ENCODE measurements at regions not wholly inside any gene's neighbourhood (a gene's known extent, or its start where the extent isn't known, plus 50 kb on each side); places are given as distances from the start of the nearest gene placed in this dataset.

GRCh38 chr6:54541541-54541940 is 233.3 kb downstream of the TINAG start:
- TF ChIP-seq, protein P1, sequence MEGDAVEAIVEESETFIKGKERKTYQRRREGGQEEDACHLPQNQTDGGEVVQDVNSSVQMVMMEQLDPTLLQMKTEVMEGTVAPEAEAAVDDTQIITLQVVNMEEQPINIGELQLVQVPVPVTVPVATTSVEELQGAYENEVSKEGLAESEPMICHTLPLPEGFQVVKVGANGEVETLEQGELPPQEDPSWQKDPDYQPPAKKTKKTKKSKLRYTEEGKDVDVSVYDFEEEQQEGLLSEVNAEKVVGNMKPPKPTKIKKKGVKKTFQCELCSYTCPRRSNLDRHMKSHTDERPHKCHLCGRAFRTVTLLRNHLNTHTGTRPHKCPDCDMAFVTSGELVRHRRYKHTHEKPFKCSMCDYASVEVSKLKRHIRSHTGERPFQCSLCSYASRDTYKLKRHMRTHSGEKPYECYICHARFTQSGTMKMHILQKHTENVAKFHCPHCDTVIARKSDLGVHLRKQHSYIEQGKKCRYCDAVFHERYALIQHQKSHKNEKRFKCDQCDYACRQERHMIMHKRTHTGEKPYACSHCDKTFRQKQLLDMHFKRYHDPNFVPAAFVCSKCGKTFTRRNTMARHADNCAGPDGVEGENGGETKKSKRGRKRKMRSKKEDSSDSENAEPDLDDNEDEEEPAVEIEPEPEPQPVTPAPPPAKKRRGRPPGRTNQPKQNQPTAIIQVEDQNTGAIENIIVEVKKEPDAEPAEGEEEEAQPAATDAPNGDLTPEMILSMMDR (IDR thresholded peaks at IDR 0.05; ENCODE audit: borderline replicate concordance, extremely low read depth, low read length, poor library complexity, severe bottlenecking) = no peak
- no peak for TF ChIP-seq EZH2 (IDR thresholded peaks at IDR 0.05; ENCODE audit: borderline replicate concordance, low read depth, low read length, severe bottlenecking)
